Keratinocyte (primary cell): ENCODE measurements at regions not wholly inside any gene's neighbourhood (a gene's known extent, or its start where the extent isn't known, plus 50 kb on each side); places are given as distances from the start of the nearest gene placed in this dataset.

Experiments used
- DNase-seq: peaks from one replicate; pipeline ENCODE4 v3.0.0-alpha.2; 2011; ENCODE audit warnings: low read depth, missing footprints, low spot score
- FAIRE-seq: peaks from 2 replicates; lab custom pipeline; 2011; peaks lifted over from hg19 to GRCh38; lab: Jason Lieb, UNC
- H2AFZ ChIP-seq: 2 replicates; pipeline ENCODE4 v1.6.0; 2012; ENCODE audit warnings: low read length, control low read depth, inconsistent platforms; ENCODE audit not compliant: control insufficient read depth
- H3K27ac ChIP-seq: 2 replicates; pipeline ENCODE4 v1.5.1; 2011; ENCODE audit warnings: low read length; ENCODE audit not compliant: control insufficient read depth, insufficient read depth
- H3K27me3 ChIP-seq: 3 replicates; pipeline ENCODE4 v1.6.0; 2011; ENCODE audit warnings: low read length; ENCODE audit not compliant: control insufficient read depth, insufficient read depth; ENCODE audit errors: extremely low read depth
- H3K36me3 ChIP-seq, 2 experiments: 2 replicates in 1 of 2; 3 replicates in 1 of 2; pipeline ENCODE4 v1.5.1; 2011; ENCODE audit warnings: low read length in 2 of 2, mild to moderate bottlenecking in 1 of 2; ENCODE audit not compliant: control insufficient read depth in 2 of 2, insufficient read depth in 2 of 2; ENCODE audit errors: extremely low read depth in 1 of 2
- H3K4me1 ChIP-seq: 3 replicates; pipeline ENCODE4 v1.5.1; 2011; ENCODE audit warnings: low read length; ENCODE audit not compliant: control insufficient read depth, insufficient read depth; ENCODE audit errors: extremely low read depth
- H3K4me2 ChIP-seq: 3 replicates; pipeline ENCODE4 v1.6.0; 2011; ENCODE audit warnings: low read depth, low read length; ENCODE audit not compliant: control insufficient read depth, insufficient read depth; ENCODE audit errors: extremely low read depth
- H3K4me3 ChIP-seq, 3 experiments: fragments of 200-600 bp in 1 of 3; sonication (generic) in 1 of 3; 2 replicates in 2 of 3; 3 replicates in 1 of 3; pipeline ENCODE4 v1.5.1; 2011 to 2016; ENCODE audit warnings: low read length in 3 of 3, mild to moderate bottlenecking in 3 of 3, control low read depth in 2 of 3, inconsistent platforms in 1 of 3, low read depth in 1 of 3, mixed read lengths in 1 of 3, mixed run types in 1 of 3, moderate library complexity in 1 of 3; ENCODE audit not compliant: control insufficient read depth in 2 of 3, insufficient read depth in 2 of 3; ENCODE audit errors: extremely low read depth in 1 of 3
- H3K79me2 ChIP-seq: 2 replicates; pipeline ENCODE4 v1.6.0; 2012; ENCODE audit warnings: low read length; ENCODE audit not compliant: control insufficient read depth, insufficient read depth
- H3K9ac ChIP-seq: 3 replicates; pipeline ENCODE4 v1.6.0; 2011; ENCODE audit warnings: low read length; ENCODE audit not compliant: control insufficient read depth, insufficient read depth; ENCODE audit errors: extremely low read depth
- H3K9me1 ChIP-seq: 3 replicates; pipeline ENCODE4 v1.6.0; 2011; ENCODE audit warnings: low read length; ENCODE audit not compliant: control insufficient read depth, insufficient read depth; ENCODE audit errors: extremely low read depth
- H3K9me3 ChIP-seq: 2 replicates; pipeline ENCODE4 v1.5.1; 2012; ENCODE audit warnings: low read depth, low read length; ENCODE audit not compliant: control insufficient read depth
- H4K20me1 ChIP-seq: 3 replicates; pipeline ENCODE4 v1.6.0; 2011; ENCODE audit warnings: low read length; ENCODE audit not compliant: control insufficient read depth, insufficient read depth; ENCODE audit errors: extremely low read depth
- EZH2 ChIP-seq: IDR thresholded peaks from one replicate; pipeline ENCODE4 v1.6.1; 2012; ENCODE audit warnings: inconsistent platforms, mild to moderate bottlenecking, low read length, moderate library complexity
- dilution Hi-C: fragments of 300-500 bp; cut with MboI; formaldehyde crosslinking; loops from one replicate; pipeline ENCODE4 v1.7.0; 2020; ENCODE audit warnings: low sequenced_read_pairs; ENCODE audit not compliant: extremely low pct_ligation_motif_present
- TF ChIP-seq, protein P1 (sequence below), 3 experiments: IDR thresholded peaks in 1 of 3; conservative IDR thresholded peaks in 1 of 3; optimal IDR thresholded peaks in 1 of 3; 2 replicates in 2 of 3; 3 replicates in 1 of 3; pipeline versions ENCODE3 to v1.5.1; 2011; ENCODE audit warnings: low read length in 3 of 3, mild to moderate bottlenecking in 3 of 3, moderate library complexity in 2 of 3, control low read depth in 1 of 3, inconsistent platforms in 1 of 3; ENCODE audit not compliant: insufficient read depth in 2 of 3; ENCODE audit errors: extremely low read depth in 1 of 3

DNA sequence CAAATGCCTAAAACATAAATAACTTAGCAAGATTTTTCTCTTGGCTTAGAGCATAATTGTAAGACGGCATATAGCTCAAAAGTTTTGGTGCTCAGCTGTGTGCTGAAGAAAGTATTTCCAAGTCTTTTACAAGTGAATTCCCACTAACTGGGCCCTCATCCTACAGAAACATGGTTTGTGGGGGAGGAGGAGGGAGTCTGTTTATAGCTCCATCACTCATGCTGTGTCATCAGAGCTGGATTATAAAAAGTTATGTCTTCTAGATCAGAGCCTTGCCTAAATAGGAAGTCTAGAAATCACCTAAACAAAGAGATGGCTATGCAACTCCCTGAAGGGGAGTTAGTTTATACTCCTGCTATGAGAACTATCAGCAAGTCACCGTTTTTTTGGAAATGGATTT lies 65.9 kb upstream of the OTOGL start:
- no peak overlapping the region for H2AFZ ChIP-seq
- no peak for DNase-seq
- H3K36me3 ChIP-seq = no peaks in the 10 kb centered on the region
- no peaks in the 10 kb centered on the region for H3K79me2 ChIP-seq
- H3K4me3 ChIP-seq = no peak overlapping the region
- no peaks in the 10 kb centered on the region for H3K4me1 ChIP-seq
- dilution Hi-C loops = no loop called here
- no peaks in the 10 kb centered on the region for H4K20me1 ChIP-seq
- no peak overlapping the region for H3K4me2 ChIP-seq
- H3K9me3 ChIP-seq = no peaks in the 10 kb centered on the region
- no peak overlapping the region for H3K27ac ChIP-seq
- TF ChIP-seq, protein P1, sequence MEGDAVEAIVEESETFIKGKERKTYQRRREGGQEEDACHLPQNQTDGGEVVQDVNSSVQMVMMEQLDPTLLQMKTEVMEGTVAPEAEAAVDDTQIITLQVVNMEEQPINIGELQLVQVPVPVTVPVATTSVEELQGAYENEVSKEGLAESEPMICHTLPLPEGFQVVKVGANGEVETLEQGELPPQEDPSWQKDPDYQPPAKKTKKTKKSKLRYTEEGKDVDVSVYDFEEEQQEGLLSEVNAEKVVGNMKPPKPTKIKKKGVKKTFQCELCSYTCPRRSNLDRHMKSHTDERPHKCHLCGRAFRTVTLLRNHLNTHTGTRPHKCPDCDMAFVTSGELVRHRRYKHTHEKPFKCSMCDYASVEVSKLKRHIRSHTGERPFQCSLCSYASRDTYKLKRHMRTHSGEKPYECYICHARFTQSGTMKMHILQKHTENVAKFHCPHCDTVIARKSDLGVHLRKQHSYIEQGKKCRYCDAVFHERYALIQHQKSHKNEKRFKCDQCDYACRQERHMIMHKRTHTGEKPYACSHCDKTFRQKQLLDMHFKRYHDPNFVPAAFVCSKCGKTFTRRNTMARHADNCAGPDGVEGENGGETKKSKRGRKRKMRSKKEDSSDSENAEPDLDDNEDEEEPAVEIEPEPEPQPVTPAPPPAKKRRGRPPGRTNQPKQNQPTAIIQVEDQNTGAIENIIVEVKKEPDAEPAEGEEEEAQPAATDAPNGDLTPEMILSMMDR (optimal IDR thresholded peaks at IDR 0.05 in 1 of 3, IDR thresholded peaks at IDR 0.05 in 1 of 3, conservative IDR thresholded peaks at IDR 0.05 in 1 of 3; ENCODE audit: extremely low read depth in 1 of 3, insufficient read depth in 2 of 3, low read length in 3 of 3) = no peak
- TF ChIP-seq EZH2 = no peak
- no peaks in the 10 kb centered on the region for H3K9me1 ChIP-seq
- no peak overlapping the region for H3K9ac ChIP-seq
- H3K27me3 ChIP-seq = no peaks in the 10 kb centered on the region
- peak; percentile 59 for FAIRE-seq

DNA sequence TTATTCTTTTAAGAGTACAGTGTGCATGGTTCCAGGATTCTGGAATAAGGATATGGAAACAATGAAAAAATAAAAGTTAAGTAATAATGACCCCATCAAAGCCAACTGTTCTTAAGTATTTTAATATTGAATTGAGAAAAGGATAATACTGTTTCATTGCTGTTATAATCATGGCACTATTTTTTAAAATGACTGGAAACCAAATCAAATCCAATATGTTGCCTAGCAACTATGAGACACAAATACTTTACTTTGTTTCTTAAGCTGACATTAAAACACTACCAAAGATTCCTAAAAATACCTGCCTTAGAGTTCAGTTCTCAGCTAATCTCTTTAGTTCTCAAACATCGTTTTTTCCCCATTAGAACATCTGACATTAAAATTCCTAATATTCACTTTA lies 66.4 kb upstream of the OTOGL start:
- Histone ChIP-seq H4K20me1 (no peaks in the 10 kb centered on the region), H3K9ac (no peak overlapping the region), H3K9me1 (no peaks in the 10 kb centered on the region), H3K27ac (no peak overlapping the region), H3K4me1 (no peaks in the 10 kb centered on the region), H2AFZ (no peak overlapping the region), H3K79me2 (no peaks in the 10 kb centered on the region), H3K4me2 (no peak overlapping the region), H3K9me3 (no peaks in the 10 kb centered on the region), H3K4me3 (no peak overlapping the region), H3K36me3 (no peaks in the 10 kb centered on the region), H3K27me3 (no peaks in the 10 kb centered on the region)
- dilution Hi-C loops = no loop called here
- TF ChIP-seq, protein P1 (optimal IDR thresholded peaks at IDR 0.05 in 1 of 3, IDR thresholded peaks at IDR 0.05 in 1 of 3, conservative IDR thresholded peaks at IDR 0.05 in 1 of 3; ENCODE audit: extremely low read depth in 1 of 3, insufficient read depth in 2 of 3, low read length in 3 of 3) = no peak
- TF ChIP-seq EZH2 = no peak
- FAIRE-seq = no peak
- no peak for DNase-seq
